ENCODE measurements at regions not wholly inside any gene's neighbourhood (a gene's known extent, or its start where the extent isn't known, plus 50 kb on each side); places are given as distances from the start of the nearest gene placed in this dataset.
"Not testable (repeated sequence)": the region's sequence is repeated elsewhere in the genome, so short reads cannot be mapped to it uniquely, and the experiment has no call there.

DNA sequence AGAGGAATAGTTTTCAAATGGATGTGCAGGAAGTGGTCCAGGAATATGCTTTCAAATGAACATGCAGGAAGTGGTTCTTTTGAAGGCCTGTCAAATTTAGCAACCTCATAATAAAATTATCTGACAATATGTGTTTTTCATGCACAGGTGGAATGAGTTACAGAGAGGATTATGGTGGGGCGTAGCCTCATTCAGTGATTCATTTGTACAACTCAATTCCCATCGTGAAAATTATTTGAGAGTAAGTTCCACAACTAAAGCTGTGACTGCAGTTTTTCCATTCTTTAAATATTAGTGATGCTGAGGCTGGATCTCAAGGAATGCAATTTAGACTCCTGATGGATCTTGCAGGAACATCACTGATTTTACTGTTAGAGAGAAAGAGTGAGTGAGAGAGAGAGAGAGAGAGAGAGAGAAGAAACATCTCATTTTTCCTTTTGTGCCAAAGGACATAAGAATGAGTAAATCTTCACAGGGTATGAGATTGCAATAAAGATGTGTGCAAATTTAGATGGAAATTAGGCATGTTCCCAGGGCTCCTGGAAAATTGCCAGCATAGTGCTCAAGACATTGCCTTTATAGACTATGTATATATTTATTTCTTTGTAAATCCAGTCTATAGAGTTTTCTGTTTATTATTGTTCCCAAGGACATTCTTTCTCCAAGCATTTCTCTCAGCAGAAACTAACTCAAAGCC lies 394.9 kb upstream of the ZEB2 start:
- no peak for DNase-seq

DNA sequence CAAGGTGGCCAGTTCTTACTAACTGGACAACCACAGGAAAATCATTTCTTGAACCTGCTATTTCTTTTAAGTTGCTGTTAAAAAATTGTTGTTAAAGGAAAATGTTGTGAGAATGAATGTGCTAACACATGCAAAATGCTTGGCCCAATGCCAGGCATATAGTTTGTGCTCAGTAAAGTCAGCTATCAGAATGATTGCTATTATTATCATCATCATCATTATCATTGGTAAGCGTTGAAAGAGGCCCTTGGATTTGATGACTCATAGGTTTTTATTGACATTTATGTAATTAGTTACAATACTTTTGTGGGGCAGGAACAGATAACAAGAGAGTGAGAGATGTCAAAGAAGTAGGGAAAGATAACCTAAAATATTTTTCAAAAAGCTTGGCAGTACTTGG lies 394.2 kb upstream of the ZEB2 start:
- no peak for DNase-seq

DNA sequence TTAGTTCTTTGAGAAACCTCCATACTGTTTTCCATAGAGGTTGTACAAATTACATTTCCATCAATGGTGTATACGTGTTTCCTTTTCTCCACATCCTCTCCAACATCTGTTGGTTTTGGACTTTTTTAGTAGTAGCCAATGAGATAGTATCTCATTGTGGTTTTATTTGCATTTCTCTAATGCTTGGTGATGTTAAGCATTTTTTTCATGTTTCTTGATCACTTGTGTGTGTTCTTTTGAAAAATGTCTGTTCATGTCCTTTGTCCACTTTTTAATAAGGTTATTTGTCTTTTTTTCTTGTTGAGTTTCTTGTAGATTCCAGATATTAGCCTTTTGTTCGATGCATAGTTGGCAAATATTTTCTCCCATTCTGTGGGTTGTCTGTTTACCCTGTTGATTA lies 392.3 kb upstream of the ZEB2 start:
- DNase-seq = no peak

DNA sequence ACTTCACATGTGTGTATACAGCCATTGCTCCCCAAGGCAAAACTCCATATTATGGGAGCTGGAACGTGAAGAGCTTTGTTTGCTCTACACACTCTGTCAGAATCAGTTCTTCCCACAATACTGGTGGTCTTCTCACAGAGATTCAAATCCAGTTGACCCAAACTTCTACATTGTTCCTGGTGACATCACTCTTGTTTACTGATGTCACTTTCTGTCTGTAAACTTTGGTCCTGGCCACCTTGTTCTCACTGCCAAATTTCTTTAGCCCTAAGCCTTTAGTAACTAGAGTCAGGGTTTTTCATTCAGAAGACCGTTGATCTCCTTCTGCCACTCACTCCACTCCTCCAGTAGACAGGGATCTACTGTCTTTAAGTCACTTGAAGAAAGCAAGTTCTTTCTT lies 386.0 kb upstream of the ZEB2 start:
- DNase-seq = no peak

DNA sequence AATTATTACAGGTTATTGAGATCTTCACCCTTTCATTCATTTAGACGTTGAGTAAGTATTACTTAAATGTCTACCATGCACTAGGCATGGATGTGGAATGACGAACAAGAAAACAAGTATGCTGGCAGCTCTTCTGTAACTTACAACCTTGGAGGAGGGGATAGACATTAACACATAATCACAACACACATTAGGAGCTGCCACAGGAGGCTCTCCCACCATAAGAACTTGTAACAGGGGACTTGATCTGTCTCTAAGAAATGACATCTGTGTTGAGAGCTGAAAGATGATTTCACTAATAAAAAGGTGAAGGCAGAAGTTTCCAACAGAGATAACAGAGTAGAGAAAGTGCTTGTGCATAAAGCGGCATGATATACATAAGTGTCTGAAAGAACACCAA lies 384.7 kb upstream of the ZEB2 start:
- no peak for DNase-seq

DNA sequence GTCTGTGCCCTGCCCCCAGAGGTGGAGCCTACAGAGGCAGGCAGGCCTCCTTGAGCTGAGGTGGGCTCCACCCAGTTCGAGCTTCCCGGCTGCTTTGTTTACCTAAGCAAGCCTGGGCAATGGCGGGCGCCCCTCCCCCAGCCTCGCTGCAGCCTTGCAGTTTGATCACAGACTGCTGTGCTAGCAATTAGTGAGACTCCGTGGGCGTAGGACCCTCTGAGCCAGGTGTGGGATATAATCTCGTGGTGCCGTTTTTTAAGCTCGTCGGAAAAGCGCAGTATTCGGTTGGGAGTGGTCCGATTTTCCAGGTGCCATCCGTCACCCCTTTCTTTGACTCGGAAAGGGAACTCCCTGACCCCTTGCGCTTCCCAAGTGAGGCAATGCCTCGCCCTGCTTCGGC lies 383.1 kb upstream of the ZEB2 start:
- DNase-seq = not testable (repeated sequence)

DNA sequence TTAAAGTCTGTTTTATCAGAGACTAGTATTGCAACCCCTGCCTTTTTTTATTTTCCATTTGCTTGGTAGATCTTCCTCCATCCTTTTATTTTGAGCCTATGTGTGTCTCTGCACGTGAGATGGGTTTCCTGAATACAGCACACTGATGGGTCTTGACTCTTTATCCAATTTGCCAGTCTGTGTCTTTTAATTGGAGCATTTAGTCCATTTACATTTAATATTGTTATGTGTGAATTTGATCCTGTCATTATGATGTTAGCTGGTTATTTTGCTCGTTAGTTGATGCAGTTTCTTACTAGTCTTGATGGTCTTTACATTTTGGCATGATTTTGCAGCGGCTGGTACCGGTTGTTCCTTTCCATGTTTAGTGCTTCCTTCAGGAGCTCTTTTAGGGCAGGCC lies 381.5 kb upstream of the ZEB2 start:
- not testable (repeated sequence) for DNase-seq

DNA sequence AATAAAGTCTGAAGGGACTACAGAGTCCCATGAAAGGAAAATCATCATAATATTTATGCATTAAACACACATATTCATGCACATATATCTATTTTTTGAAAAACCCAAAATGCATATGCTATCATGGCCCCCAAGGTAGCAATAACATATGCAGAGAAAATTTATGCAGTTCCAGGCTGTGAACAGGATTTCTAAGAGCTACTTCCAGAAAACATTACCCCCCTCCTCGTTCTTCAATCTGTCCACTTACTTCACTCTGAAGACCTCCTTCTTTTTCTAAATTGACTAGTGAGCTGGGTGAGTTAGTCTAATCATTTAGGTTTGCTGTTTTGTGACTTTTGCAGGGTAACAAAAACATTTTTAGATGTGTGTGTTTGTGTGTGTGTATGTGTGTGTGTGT lies 376.4 kb upstream of the ZEB2 start:
- DNase-seq = no peak

DNA sequence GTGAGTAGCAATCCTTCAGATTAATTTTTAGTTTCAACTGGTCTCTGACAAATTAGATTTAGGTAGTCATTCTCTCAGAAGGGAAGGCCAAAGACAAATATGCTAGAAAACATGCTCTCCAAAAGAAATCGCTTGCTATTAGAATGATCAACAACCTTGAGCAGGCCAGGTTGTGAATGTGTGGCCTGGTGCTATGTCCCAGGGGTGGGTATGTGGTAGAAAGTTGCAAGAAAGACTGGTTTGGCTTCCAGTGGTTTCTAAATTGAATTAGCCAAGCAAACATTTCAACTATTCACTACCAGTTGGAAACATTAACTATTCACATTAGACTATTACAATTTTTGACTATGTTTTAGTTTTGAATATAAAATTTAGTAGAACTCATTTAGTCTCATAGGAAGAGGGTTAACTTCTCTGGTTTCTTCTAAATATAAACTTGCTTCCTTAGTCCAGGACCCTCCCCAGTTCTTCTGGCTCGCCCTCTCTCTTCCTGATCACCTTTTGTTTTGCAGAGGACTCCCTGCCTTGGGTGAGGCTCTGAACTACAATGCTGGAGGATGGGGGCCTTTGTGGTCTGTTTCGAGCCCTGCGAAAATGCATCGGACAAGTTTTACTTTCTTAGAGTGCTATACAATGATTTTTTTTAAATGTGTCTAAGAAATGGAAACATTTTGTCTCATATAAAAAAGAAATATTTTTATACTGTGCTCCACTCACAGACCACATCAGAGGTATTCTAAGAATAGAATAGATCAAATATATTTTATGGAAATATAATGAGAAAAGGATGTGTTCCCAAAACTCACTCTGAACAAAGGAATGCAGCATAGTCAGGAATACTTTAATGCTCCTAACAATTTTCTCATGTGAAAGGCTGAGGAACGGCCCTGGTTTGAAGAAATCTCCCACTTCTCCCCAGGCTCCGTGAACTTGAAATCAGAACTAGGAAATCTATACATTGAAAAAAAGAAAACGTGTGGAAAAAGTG lies 375.0 kb upstream of the ZEB2 start:
- no peak for DNase-seq

DNA sequence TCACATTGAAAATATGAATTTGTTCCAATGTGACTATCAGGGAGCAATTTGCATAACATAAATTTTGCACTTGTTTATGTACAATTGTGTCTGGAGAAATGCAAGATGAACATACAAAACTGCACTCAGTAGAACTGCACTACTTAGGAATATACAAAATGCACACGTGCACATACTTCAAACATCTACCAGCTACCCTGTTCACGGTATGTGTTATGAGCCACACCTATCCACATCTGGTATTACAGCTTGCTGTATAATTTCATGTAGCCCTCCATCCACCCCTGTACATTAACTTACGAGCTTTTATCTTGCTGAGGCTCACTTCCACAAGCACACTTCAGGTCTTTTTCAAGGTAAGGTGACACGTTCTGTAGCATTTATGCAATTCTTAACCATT lies 373.5 kb upstream of the ZEB2 start:
- no peak for DNase-seq

DNA sequence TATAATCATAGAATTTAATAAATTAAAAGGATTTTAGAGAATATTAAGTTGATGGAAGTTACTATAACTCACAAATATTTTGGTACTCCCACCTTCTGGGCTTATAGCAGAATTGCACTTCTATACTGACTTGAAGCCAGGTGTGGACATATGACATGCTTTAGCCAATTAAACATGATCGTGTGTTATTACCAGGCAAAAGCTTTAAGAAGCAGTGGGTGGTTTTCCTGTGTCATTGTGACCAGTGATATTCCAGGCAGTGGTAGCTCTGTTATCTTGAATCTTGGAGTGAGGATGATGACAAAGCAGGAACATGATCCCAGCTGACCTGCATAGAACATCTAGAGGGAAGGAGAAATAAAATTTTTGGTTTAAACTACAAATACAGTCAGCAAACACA lies 370.9 kb upstream of the ZEB2 start:
- no peak for DNase-seq

DNA sequence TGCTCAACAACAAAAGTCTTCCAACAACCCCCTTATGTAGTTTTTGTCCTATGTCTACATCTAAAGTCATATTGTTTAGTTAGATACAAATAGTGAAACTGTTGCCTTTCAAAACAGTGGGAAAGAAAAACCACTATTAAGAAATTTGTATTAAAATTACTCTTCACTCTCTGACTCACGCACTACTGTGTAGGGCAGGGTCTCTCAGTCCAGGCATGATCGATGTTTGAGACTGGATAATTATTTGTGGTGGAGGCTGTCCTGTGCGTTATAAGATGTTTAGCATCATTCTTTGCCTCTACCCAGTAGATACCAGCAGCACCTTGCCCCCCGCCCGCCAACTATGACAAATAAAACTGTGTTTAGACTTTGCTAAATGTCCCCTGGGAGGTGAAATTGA lies 369.4 kb upstream of the ZEB2 start:
- no peak for DNase-seq

DNA sequence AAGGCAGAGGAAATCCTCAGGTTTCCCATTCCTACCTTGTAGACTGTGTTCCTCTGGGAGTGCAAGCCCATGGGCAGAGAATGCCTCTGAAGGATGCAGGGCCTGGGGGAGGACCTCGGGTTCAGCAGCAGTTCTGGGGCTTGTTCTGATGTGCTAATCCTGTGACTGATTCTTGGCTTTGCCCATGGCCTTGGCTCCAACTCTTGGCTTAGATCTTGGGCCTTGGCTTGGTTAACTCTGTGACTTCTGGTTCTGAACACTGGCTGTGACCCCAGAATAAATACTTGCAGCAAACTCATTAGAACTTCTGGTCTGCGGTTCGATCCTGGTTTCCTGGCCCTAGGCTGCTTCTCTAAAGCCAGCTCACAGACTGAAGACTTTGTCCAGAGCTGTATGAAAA lies 366.9 kb upstream of the ZEB2 start:
- DNase-seq = no peak

DNA sequence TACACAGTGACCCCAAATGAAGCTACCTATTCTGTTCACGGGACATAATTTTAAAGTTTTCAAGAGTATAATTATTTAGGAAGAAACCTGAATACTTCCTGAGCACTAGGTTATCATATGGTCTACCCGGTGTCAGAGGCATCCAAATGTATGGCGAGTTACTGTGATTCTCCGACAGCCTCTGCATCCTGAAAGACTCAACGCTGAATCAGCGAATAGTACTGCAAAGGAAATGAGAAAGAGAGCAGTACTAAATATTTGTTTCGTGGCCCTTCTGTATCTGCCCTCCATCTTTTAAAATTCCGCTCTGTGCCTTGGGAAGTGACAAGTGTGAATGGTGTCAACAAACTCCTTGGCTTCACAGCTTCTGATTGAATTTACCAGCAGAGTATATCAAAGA lies 358.0 kb upstream of the ZEB2 start:
- no peak for DNase-seq

DNA sequence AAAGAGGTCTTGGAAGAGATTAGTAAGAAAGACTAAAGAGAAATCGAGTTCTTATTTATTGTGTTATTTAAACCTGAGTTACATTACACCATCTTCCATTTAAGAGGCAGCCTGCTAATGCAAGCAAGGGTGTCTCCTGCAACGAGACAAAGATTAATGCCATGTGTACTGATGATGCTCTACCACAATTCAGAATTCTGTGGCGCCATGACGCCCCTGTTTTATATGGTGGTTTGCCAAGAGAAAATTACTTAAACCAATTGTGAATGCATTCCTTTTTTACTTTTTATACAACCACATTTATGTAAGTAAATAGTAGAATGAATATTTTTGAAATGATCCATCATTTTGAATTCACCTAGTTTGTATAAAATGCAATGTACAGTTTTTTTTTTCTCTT lies 356.1 kb upstream of the ZEB2 start:
- no peak for DNase-seq

DNA sequence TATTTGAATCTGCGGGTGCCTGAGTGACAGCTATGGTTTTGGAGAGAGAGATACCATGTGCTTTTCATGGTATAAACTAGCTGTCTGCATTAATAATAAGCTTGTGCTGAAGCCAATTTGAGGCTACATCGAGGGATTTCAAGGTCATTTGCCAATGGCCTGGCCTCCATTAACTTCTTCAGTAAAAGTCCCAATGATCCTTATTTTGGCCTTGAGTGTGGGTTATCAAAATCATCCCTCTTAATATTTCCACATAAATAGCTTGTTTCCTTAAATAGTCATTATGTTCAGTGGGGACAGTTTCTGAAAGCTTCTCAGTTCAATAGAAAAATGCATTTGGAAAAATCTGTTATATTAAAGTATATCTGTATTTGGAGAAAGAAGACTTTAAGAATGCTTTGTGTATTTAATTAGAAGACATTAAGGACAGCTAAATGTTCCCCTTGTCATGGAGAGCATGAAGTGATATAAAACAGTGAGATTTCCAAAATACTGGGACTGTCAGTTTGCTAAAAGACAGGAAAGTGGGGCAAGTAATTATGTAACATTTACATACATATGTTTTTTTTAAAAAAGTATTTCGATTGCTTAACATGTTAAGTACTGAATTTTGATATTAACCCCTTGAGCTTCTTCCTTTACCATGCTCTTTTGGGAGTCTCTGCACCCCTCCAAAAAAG lies 355.5 kb upstream of the ZEB2 start:
- DNase-seq = no peak

DNA sequence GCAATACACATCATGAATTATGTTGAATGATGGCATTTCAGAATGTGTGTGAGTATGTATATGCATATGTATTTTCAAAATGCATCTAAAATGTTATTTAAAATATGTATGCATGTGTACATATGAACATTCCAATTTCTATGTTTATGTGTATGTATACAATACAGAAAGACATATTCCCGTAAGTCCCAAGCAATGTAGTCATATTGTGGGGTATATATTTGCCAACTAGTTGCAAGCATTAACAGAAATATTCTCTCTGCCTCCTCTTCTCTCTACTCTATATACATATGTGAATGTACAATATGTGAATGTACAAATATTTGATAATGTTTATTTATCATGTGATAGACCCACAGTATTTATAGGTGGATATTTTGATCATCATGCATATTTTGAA lies 345.8 kb upstream of the ZEB2 start:
- no peak for DNase-seq

DNA sequence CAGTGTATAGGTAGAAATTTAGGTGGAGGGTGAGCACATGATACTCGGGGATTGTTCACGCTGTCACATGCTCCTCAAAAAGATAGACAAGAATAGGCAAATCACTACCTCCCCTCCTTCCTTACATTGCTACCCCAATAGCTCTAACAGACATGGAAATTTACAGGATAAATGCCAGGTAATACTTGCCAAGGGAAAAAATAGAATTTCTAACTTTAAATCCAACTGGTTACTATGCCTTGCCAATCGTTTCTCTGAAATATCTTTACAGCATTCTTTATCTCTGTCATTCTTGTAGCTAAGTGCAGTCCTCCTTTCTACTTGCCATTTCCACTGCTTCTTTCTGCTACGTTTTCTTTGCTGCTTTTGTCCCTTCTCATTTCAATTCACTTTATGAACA lies 339.8 kb upstream of the ZEB2 start:
- DNase-seq = no peak

DNA sequence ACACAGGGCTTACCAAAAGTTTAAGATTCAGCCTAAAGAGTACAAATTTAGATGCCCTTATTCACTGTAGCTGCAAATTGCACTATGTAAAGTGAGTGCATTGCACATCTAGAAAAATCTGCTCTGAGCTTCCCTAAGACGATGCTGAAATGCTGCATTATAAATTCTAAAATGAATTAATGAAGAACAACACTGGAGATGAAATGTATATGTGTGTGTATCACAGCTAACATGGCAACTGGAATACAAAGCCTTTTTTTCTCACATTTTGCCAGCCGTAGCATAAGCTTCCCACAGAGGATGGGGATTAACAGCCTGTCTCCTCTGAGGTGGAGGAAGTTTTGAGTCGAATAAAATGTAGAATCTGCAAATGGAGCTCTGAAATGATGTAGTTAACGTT lies 338.3 kb upstream of the ZEB2 start:
- DNase-seq = no peak

DNA sequence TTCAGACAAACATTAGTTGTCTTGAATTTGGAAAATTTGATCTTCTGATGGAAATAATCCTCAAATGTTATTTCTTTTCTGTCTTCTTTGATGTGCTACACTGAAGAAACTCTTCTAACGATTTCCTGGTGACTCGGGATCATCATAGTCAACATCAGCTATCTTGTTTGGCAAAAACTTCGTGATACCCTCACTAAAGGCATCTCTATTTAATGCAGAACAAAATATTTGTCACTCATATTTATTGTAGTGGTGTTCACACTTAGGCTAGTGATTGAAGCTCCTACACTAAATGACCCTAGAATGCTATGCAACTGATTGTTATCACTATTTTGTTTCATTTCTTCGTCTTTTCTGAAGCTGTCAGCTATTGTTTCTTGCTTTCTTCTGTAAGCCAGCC lies 334.7 kb upstream of the ZEB2 start:
- DNase-seq = no peak

DNA sequence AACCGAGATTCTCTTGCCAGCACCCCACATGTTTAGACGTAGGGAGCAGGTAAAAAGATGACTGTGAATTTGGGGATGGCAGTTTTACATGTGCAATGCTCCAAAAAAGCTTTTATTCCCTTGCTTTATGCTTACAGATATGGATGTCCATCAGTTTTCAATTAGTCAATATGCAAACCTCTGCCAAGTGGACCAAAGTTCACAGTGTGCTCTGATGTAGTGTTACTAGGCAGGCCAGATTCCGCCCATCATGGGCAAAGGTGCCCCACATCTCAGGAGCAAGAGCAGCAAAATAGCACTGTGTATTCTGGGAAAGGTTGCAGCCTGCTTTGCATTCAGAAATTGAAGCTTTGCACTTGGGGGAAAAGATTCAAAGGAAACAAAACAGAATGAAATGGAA lies 329.7 kb upstream of the ZEB2 start:
- DNase-seq = no peak

DNA sequence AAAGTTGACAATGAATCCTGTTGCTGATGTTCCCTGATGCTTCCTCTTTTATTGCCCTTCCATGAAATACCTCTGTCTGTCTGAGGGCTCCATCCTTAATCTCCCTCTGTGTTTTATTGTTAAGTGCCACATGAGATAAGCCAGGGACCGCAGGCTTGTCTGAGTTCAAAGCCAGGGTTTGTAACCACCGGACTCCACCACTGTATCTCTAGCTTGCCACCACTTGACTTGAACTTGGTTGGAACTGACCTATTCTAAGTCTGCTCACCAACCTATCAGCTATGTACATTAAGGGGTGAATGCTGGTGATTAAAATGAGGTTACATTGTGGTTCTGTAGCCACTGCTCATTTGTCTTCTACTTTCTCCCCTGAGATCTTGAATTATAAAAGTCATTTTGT lies 328.5 kb upstream of the ZEB2 start:
- DNase-seq = no peak

DNA sequence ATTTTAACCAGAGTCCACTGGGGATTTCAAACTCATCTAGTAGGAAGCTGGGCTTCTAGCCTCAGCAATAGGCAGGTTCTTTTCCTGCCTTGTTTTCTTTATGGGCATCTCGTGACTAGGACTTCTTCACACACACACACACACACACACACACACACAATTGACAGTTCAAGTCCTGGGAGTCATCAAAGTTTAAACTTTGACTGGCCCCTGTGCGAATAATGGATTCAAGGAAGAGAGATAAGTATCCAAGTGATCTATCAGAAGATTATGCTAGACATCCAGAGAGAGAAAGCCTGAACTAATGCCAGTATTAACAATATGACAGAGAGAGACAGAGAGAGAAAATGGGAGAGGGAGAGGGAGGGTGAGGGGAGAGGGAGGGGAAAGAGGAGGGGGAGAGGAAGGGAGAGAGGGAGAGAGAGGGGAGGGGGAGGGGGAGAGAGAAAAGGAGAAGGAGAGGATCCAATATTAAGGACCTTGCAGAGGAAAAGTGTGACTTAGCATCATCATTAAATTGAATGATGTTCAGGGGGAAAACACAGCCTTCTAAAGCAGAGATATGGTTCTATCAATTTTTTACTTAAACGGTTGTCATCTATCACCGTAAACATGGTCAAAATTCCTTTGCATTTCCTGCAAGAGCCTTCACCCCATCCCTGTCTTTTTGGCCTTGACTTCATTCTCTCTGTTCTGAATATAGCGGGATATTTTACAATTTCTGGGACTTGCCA lies 327.6 kb upstream of the ZEB2 start:
- no peak for DNase-seq
